Tibial artery (tissue), 4 donors: ENCODE measurements at regions not wholly inside any gene's neighbourhood (a gene's known extent, or its start where the extent isn't known, plus 50 kb on each side); places are given as distances from the start of the nearest gene placed in this dataset.

Experiments
- DNase-seq, 2 donors: peaks; one replicate each; pipeline ENCODE4 v3.0.0-alpha.2; 2019
- H3K27ac ChIP-seq, 2 donors: fragments of 200-600 bp; sonication (generic) in 1 of 2; 1 replicate in 1 of 2; 2 replicates in 1 of 2; pipeline ENCODE4 v1.5.1; 2018 to 2019; ENCODE audit warnings: mild to moderate bottlenecking in 1 of 2
- H3K27me3 ChIP-seq, 2 donors: fragments of 200-600 bp; sonication (generic) in 1 of 2; one replicate each; pipeline versions ENCODE4 v1.5.1 to v1.6.0; 2016 to 2019
- H3K36me3 ChIP-seq, 3 donors: fragments of 200-600 bp; sonication (generic) in 2 of 3; one replicate each; pipeline ENCODE4 v1.5.1; 2016 to 2019; ENCODE audit warnings: mild to moderate bottlenecking in 2 of 3
- H3K4me1 ChIP-seq, 4 donors: fragments of 200-600 bp; sonication (generic) in 2 of 4; 1 replicate in 3 of 4; 2 replicates in 1 of 4; pipeline ENCODE4 v1.5.1; 2016 to 2019
- H3K4me3 ChIP-seq, 2 donors: fragments of 200-600 bp; sonication (generic) in 1 of 2; 1 replicate in 1 of 2; 2 replicates in 1 of 2; pipeline ENCODE4 v1.5.1; 2018 to 2019; ENCODE audit warnings: mild to moderate bottlenecking in 2 of 2
- H3K9me3 ChIP-seq, 3 donors: fragments of 200-600 bp; sonication (generic) in 1 of 3; one replicate each; pipeline ENCODE4 v1.5.1; 2016 to 2019
- CTCF ChIP-seq, 2 experiments: fragments of 200-600 bp in 1 of 2; fragments of 450-650 bp in 1 of 2; IDR thresholded peaks; one replicate each; pipeline ENCODE4 v1.5.1; 2017 to 2019; ENCODE audit warnings: antibody characterized with exemption in 2 of 2, mild to moderate bottlenecking in 1 of 2, moderate library complexity in 1 of 2
- intact Hi-C: fragments of 100-400 bp; cut with DNase I; formaldehyde crosslinking; loops from one replicate; pipeline ENCODE4 v1.15.0; 2023; ENCODE audit warnings: low total_unique reads

GRCh38 chr4:100254237-100254636, 64.0 kb upstream of the DDIT4L start:
- H3K9me3 ChIP-seq: no peaks in the 10 kb centered on the region
- no peak for TF ChIP-seq CTCF (IDR thresholded peaks at IDR 0.05)
- no peaks in the 10 kb centered on the region for H3K36me3 ChIP-seq
- no peak overlapping the region for H3K27ac ChIP-seq
- intact Hi-C loops: no loop called here
- H3K27me3 ChIP-seq: no peaks in the 10 kb centered on the region
- H3K4me1 ChIP-seq: no peaks in the 10 kb centered on the region
- no peak for DNase-seq
- no peak overlapping the region for H3K4me3 ChIP-seq

- intact Hi-C loops: no loop called here
- H3K9me3 ChIP-seq: no peaks in the 10 kb centered on the region
- no peaks in the 10 kb centered on the region for H3K4me1 ChIP-seq
- no peak overlapping the region for H3K27ac ChIP-seq
- no peak overlapping the region for H3K4me3 ChIP-seq
- H3K36me3 ChIP-seq: no peaks in the 10 kb centered on the region
- no peak for DNase-seq
- no peaks in the 10 kb centered on the region for H3K27me3 ChIP-seq
- TF ChIP-seq CTCF (IDR thresholded peaks at IDR 0.05): no peak
Observed at GRCh38 chr4:100248476-100248875, 58.2 kb upstream of the DDIT4L start.

GRCh38 chr4:100246697-100247096, 56.4 kb upstream of the DDIT4L start:
- no peak for DNase-seq
- intact Hi-C loops: no loop called here
- TF ChIP-seq CTCF (IDR thresholded peaks at IDR 0.05): no peak

GRCh38 chr4:100244347-100244746, 54.1 kb upstream of the DDIT4L start:
- intact Hi-C loops: no loop called here
- H3K27ac ChIP-seq: no peak overlapping the region
- no peak overlapping the region for H3K4me3 ChIP-seq
- H3K27me3 ChIP-seq: no peaks in the 10 kb centered on the region
- H3K4me1 ChIP-seq: no peaks in the 10 kb centered on the region
- H3K36me3 ChIP-seq: no peaks in the 10 kb centered on the region
- TF ChIP-seq CTCF (IDR thresholded peaks at IDR 0.05): no peak
- DNase-seq: no peak
- no peaks in the 10 kb centered on the region for H3K9me3 ChIP-seq

More at GRCh38 chr4:100246697-100247096, 56.4 kb upstream of the DDIT4L start:
- no peaks in the 10 kb centered on the region for H3K9me3 ChIP-seq
- no peaks in the 10 kb centered on the region for H3K27me3 ChIP-seq
- no peaks in the 10 kb centered on the region for H3K4me1 ChIP-seq
- no peak overlapping the region for H3K4me3 ChIP-seq
- no peak overlapping the region for H3K27ac ChIP-seq
- H3K36me3 ChIP-seq: no peaks in the 10 kb centered on the region
